ENCODE measurements at regions not wholly inside any gene's neighbourhood (a gene's known extent, or its start where the extent isn't known, plus 50 kb on each side); places are given as distances from the start of the nearest gene placed in this dataset.

- TF ChIP-seq CTCF (IDR thresholded peaks at IDR 0.05) (no peak), EZH2 (IDR thresholded peaks at IDR 0.05) (no peak), EZH2phosphoT487 (IDR thresholded peaks at IDR 0.05) (no peak)
Observed at GRCh38 chr21:28200726-28201125, 792.0 kb downstream of the LTN1 start.
